C1 segment of cervical spinal cord (tissue), 14 donors: ENCODE measurements at regions not wholly inside any gene's neighbourhood (a gene's known extent, or its start where the extent isn't known, plus 50 kb on each side); places are given as distances from the start of the nearest gene placed in this dataset.

Experiments
- DNase-seq, 14 donors: peaks; one replicate each; lab custom pipeline; 2025; lab: John Stamatoyannopoulos, UW

DNA sequence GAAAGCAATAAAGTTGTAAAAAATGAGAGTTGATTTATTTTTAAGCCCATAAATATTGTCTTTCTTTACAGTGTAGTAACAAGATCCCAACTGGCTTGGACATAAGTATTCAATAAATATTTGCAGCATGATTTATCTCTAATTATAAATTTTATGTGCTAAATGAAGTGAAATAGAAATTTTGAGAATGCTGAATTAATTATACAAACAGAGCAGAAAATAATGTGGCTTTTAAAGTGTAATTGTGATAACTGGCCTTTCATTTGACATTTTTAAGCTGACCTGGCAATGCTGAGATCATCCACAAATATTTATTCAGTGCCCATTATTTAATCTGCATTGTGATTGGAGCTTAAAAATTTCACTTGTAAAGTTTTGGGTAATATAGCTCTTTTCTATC is 201.6 kb upstream of the NAV3 start:
- DNase-seq = no peak

DNA sequence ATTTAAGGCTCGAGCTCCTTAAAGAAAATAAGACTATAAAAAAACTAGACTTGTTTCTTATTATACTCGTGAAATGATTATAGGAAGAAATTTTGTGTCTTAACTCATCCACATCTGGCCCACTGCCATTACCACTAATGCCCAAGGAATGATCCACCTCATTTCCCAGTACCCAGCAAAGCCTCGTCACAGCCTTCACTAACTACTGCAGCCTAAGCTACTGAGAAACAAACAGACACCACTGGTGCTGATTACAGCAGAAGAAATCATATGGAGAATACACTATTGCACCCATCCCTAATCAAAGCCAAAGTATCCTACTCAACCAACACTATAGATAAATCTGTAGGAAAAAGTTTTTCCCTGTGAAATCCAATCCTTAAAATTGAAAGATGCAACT is 205.3 kb upstream of the NAV3 start:
- no peak for DNase-seq

DNA sequence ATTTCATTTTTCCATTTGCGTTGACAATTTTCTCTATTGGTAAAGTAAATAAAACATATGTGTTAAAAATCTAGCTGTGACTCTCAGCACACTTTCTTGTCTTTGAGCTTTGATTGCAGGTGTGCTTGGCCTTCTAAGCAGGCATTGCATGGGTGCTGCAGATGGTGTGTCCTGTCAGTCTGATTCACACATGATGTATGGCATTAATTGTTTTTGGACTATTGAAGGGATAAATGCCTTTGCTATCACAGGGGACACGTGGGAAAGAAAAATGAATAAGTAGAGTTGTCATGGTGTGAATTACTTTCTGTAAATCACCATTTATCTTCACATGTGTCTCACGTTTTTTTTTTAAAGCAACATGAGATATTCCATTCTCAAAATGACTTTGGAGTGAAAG is 211.3 kb upstream of the NAV3 start:
- no peak for DNase-seq

DNA sequence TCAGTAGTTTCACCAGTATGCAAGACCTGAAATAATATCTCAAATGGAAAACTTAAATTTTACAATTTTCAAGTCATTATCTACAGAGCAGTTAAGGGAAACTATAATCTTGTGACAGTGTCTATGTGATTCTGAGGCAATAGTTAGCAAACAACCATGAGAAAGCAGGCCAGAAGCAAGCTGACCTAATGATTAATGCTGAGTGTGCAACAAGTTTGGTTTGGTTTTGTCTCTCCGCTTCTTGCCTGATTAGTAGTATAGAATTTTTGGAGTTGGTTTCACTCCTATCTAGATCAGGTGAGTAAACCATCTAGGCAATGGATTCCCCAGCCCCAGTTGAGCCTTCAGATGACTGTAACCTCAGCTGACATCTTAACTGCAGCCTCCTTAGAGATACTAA is 212.9 kb upstream of the NAV3 start:
- DNase-seq = no peak

DNA sequence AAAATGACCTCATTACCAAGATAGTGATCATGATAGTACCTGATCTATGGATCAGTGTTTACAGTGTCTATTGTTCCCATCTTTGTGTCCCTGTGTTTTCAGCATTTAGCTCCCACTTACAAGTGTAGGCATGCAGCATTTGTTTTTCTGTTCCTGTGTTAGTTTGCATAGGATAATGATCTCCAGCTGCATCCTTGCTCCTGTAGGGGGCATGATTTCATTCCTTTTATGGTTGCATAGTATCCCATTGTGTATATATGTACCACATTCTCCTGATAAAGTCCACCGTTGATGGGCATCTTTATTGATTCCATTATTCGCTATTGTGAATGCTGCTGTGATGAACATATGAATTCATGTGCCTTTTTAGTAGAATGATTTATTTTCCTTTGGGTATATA is 215.4 kb upstream of the NAV3 start:
- no peak for DNase-seq

DNA sequence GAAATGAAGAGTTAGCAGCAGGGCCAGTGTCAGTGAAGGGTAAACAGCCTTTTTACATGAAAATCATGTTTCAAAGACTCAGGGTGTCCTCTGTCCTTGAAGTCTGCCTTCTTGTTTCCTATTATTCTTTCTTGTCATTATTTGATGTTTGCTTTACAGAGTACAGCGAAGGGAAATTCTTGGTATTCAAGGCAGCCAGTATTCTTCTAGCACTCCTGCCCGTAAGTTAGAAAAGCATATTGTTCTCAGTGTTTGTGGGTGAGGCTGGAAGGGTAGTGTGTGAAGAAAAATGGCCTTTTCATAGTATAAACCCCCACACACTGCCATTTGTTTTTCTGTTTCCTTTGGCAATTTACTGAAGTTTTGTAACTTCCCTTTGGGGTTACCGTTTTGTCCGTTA is 217.3 kb upstream of the NAV3 start:
- DNase-seq = no peak

DNA sequence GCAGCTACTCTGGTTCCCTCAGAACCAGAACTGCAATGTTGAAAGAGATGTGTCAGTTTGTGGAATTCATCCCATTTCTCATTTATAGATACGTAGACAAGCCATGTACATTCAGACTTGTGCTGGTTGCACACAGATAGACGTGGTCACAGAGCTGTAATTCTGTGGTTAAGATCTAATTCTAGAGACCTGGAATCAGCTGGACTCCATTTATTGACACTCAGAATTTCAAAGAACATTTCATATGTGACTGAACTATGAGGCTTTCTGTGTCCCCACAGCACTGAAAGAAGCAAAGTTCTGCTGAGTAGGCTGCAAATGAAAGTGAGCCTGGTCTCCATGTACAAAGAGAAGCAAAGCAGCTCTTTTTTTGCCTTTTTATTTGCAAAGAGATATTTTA is 220.2 kb upstream of the NAV3 start:
- no peak for DNase-seq

DNA sequence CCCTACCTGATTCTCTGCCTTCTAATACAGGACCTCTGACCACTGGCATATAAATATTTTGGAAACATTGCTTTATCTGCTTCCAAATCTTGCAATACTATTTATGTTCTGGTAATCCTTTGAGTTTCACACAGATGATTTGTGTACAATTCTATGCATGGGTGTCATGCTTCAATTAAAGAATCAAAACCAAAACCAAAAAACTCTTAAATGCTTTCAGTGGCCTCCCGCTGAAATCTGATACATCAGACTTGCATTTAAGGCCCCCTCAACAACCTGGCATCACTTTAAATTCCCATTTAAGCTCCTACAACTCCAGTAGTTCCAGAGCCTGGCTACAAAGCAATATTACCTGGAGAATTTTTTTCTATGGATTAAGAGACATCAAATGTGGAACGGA is 221.7 kb upstream of the NAV3 start:
- DNase-seq = no peak

DNA sequence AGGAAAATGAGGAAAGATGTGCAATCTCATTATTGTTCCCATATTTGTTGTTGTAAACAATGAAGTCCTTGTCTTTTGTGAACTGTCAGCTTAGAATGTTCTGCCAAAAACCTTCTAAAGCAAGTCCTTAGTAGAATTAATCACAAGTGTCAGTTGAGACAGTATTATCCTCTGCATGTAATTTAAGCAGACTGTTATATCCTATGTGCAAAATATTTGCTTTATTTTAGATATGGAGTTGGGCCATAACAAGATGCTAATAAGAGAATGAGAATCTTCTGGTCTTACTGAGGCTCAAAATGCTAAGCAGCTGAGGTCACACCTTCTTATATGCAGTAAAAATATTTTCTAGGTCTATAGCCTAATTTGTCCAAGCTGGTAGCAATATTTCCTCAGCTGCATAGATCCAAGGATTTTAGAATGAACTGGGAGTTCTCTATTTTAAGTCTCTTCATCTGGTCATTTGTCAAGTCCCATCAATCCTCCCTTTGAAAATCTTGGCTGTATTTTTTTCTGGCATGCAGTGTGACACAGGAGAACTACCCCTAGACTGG is 222.3 kb upstream of the NAV3 start:
- DNase-seq = peak in 1 of 14 donors; percentile 26

DNA sequence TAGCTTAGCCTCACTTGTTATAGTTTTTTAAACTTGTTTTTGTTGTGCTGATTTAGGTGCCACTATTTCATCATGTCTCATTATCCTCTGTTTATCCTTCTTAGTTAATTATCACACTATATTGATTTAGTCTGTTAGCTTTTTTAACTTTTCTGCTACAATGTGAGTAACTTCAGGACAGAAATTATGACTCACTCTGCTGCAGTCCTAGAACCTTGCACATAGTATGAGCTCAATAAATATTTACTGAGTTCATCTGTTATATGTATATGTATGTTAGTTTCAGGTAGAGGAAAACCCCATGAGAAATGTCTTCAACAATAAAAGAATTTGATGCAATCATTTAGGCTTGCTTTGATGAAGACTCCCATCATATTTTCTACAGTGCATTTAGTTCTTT is 224.3 kb upstream of the NAV3 start:
- DNase-seq = no peak

DNA sequence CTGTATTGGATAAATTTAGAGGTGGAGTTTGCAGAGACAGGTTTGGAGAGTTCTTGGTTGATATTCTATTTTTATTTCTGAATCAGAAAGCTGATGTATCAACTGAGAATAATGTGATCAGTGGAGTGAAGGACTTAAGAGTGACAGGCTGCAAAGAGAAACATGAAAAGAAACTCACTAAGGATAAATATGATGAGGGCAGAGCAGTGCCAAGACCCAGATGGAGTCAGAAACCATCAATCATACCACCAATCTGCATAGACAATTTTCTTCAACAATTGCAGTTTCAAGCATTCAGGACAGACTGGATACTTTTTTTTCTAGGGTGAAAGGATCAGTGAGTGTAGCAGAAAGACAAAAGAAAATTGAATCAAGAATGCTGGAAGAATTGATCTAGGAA is 226.7 kb upstream of the NAV3 start:
- DNase-seq = no peak

DNA sequence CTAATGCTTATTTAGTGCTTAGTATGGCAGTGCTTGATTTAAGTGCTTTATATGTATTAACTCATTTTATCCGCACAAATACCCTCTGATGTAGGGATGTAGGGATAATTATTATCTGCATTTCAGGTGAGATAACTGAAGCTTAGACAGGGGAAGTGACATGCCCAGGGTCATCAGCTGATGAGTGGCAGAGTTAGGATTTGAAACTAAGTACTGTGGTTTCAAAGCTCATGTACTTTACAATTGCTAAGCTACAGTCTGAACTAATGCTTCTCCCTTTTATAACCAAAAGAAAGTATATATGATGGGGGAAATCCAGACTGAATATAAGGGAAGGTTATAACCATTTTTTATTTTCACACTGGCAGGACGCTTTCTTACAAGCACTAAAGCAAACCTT is 229.6 kb upstream of the NAV3 start:
- no peak for DNase-seq

DNA sequence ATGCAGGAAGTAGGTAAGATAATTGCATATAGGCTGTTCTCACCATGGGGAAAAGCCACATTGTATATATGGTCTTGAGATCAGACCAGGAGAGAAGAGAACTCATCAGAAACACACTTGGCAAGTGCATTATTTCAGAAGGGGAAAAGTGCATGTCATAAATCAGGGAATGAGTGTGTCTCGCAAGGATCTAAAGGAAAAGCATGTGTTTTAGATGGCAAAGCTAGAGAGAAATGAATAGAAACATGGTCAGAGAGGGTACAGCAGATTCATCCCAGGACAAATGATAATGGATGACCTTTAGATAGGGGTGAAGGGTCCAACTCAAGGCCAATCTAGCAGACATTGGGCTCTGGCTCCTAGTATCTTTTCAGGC is 230.2 kb upstream of the NAV3 start:
- no peak for DNase-seq

DNA sequence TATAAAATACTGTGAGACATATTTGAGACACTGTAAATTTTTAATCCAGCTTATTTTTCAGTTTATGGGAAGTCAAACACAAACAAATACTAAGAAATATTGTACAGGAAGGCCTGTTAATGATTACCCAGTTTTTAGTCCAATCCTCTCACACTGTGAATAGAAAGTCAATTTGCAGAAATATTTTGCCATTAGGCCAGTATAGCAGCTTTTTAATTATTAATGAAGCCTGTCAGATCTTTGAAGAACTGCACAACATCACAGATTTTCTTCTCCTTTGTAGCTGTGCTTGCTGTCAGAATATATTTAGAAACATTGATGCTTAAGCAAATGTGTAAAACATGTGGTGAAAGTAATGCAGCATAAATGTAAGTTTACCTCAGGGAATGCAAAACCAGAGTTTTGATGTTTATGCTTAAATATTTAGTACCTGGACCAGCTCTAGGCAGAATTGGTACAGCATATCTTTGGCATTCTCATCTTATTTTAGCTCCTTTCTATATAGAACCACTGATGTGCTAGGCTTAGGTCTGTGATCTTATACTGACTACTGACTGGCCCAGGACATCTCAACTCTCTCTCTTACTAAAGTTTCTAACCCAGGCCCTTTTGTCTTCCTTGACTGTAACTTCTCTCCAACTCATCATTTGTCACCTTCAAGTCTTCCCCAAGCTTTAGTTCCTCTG is 230.8 kb upstream of the NAV3 start:
- no peak for DNase-seq

DNA sequence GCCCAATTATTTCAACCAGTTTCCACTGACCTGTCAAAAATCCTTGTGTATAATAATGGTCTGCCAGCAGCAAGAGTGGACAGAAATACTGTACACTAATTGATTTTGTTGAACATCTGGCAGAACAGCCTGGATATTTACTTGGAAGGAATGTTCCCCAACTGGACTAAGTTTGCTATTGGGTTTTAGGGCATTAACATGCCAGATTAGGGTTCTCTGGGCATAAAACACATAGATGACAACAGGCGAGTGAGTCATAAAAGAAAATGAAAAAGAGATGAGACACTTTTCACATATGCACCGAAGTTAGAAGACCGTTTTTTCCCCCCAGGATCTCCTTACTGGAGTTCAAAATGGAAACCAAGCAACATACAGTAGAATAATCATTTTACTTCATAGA is 236.3 kb upstream of the NAV3 start:
- DNase-seq = no peak

DNA sequence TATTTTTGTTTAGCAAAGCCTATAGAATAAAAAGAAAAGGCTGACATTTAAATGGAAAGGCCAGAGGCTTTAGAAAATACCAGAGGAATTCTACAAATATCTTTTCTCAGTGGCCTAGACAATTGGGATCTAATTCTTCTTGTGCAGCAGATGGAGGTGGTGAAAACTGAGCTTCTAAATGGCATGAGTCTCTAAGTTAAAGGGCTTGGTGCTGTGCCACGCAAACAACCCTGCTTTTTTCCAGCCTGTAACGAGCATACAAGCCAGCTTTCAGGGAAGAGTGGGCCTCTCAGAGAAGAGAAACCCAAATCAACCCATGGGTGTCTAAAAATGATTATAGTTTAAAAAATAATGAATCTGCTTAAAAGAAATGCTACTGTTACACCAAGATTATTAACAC is 237.9 kb upstream of the NAV3 start:
- peak in 1 of 14 donors; percentile 25 for DNase-seq

DNA sequence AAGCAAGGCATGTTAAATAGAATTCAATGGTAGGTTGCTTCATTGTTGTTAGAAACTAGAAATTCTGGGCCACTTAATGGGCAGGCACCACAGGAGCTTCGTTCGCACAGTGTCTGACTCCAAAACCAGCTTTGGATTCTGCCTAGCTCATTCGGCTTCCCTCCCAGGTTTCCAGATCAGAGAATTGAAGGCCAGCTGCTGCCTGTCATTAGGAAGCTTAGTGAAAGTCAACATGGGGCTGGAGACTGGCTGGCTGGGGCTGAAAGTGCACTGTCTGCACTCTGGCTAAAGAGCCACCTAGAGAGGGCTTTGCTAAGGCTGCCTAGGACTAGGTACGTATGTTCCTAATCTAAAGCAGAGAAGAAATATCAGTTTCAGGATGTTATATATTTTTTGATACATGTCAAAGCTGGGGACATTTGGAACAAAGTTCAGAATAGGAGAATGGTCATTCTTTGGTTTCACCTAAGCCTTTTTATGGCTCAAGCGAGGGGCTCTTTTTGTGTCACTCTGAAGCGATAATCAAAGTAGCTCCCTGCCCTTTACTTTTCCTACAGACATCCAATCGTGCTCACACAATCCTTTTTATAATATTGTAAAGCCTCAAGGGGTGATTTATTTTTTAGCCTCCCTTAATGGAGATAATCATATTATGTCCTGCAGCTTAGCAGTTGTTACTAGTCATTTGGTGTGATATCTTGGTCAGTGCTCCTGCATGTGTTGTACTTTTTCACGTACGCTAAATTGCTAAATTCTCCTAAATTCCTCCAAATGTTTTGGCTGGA is 238.5 kb upstream of the NAV3 start:
- peak in 2 of 14 donors; percentile 5 to 71 for DNase-seq

DNA sequence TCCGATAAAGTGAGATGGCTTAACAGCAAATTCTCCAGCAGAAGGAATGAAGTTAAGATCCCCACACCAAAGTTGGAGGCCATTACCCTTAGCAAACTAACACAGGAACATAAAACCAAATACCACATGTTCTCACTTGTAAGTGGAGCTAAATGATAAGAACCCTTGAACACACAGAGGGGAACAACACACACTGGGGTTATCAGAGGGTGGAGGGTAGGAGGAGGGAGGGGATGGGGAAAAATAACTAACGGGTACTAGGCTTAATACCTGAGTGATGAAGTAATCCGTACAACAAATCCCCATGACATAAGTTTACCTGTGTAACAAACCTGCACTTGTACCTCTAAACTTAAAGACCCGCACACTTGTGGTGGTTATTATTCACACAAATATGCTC is 240.4 kb upstream of the NAV3 start:
- DNase-seq = no peak

DNA sequence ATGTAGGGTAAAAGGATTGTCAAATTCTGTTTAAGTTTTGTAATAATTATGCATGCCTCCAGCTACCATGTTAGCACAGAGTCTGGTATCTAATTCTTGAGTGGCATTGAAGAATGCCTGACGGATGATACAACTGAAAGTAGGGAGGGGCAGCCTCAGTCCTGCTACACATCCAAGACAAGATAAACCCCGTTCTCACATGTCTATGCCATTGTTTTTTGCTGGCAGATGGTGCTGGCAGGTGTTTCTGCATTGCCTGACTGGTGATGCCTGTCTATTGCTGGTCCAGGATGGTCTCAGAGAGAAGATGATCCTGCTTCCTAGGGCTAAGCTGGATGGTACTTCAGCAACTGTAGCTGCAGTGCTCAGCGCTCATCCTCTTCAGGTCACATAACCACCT is 245.8 kb upstream of the NAV3 start:
- DNase-seq = peak in 1 of 14 donors; percentile 77

DNA sequence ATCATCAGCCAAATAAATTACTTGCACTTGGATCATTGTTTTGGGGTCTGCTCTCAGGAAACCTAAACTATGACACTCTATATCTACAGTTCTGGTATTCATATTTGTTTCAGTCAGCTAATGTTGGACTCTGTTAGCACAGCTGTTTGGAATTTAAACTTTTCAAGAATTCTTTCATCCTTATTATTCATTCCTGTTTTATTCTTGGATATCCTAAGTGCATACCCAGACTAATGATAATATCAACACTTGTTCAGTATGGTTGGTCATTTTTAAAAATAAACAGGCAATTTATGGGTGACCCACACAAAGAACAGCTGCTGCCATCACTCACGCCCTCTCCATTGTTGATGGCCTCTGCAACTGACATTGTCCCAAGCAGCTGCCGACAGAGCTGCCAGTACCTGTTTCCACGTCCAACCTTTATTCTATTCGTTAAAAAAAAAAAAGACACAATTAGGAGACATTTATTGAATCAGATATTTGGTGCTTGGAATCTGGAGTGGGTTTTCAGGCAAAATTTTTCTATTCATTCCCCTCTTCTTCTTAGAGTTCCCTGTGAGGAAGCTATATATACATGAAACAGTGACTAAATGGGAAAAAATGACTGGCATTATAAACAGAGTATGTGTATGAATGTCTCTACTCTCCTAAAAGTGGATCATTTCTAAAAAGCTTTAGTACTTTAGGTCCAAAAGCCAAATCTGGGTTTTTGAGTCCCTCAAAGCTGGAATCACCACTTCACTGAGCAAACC is 252.1 kb upstream of the NAV3 start:
- DNase-seq = no peak

DNA sequence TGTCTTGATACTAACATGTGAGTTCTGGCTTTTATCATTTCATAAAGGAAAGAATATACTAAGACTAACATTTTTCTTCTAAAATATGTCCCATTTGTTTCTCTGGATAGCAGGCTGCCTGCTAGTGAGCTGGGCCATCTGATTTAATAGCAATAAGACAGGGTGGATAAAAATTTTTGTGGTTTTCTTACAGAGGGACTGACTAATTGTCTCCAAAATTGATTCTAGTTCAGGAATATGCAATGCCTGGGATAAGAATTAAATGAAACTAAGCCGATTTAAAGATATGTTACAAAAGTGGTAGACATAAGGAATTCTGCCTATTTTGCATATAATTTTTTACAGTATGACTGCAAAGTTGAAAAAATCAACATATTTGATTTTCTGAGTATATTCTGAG is 252.9 kb upstream of the NAV3 start:
- DNase-seq = no peak

DNA sequence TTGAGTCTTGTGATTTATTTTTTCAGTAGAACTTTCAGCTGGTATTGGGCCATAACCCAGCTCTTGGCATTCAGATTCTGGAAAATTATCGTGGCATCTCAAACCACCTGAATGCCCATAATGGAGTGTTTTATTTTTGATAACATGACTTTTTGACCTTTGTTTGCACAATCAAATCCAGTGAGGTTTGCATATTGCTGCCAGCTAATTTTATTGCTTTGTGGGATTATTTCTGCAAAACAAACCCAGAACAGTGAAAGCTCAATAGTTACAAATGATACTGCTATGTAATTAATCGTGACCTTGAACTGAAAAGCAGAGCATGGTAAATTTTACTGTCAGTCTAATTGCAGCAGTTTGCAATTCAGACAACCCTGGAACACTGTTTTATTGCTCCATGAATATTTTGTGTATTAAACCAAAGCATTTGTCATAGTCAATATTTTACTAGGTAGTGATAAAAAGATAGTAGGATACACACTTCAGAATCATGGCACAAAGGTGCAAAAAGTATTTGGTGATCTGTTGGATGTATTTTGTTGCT is 255.2 kb upstream of the NAV3 start:
- DNase-seq = no peak
